ENCODE measurements at regions not wholly inside any gene's neighbourhood (a gene's known extent, or its start where the extent isn't known, plus 50 kb on each side); places are given as distances from the start of the nearest gene placed in this dataset.

DNA sequence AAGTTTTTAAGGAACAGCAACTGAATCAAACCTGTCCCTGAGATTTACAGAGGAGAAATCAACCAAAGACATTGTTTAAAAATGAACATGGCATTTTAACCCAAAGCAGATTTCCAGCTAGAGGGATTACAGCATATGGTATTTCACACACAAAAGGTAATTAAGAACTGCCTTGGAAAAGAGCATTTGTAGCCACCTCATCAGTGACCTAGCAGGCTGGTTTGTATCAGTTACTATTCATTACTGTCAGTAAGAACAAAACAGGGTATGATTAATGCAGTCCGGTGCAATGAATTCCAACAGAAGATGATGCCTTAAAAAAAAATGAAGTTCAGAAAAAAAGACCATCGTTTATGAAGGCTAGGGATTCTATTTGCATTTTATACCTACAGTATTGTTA lies 219.9 kb downstream of the CHD9NB start:
- Histone ChIP-seq H3K36me3 (replicated peaks) (no peaks in the 10 kb centered on the region), H3K27me3 (replicated peaks) (no peaks in the 10 kb centered on the region), H3K27ac (no peak overlapping the region), H3K4me3 (ENCODE audit: low read depth, low read length) (no peak overlapping the region)
- no peak for DNase-seq
- in situ Hi-C loops (cut with HindIII; ENCODE audit: low pct_ligation_motif_present, low sequenced_read_pairs) = no loop called here
- TF ChIP-seq, protein P1, sequence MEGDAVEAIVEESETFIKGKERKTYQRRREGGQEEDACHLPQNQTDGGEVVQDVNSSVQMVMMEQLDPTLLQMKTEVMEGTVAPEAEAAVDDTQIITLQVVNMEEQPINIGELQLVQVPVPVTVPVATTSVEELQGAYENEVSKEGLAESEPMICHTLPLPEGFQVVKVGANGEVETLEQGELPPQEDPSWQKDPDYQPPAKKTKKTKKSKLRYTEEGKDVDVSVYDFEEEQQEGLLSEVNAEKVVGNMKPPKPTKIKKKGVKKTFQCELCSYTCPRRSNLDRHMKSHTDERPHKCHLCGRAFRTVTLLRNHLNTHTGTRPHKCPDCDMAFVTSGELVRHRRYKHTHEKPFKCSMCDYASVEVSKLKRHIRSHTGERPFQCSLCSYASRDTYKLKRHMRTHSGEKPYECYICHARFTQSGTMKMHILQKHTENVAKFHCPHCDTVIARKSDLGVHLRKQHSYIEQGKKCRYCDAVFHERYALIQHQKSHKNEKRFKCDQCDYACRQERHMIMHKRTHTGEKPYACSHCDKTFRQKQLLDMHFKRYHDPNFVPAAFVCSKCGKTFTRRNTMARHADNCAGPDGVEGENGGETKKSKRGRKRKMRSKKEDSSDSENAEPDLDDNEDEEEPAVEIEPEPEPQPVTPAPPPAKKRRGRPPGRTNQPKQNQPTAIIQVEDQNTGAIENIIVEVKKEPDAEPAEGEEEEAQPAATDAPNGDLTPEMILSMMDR (IDR thresholded peaks at IDR 0.05; ENCODE audit: low read depth, low read length, missing control alignments) = no peak

DNA sequence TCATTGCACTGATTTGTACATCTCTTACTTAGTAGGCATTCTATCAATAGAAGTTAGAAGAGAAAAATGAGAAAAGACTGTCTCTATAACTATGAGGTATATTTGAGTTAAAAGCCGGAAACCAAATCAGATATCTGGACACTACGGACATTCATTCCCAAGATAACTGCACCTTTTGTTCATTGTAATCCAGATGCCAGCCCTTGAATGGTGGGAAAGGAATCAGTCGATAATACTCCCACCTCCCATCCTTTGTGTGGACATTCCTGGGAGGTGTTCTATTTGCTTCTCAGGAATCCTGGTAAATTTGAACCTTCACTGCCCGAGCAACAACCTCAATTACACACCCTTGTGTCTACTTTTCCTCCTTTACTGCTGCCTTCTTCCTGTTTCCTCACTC lies 225.2 kb downstream of the CHD9NB start:
- Histone ChIP-seq H3K36me3 (replicated peaks) (no peaks in the 10 kb centered on the region), H3K4me3 (ENCODE audit: low read depth, low read length) (no peak overlapping the region), H3K27me3 (replicated peaks) (no peaks in the 10 kb centered on the region), H3K27ac (no peak overlapping the region)
- TF ChIP-seq, protein P1 (IDR thresholded peaks at IDR 0.05; ENCODE audit: low read depth, low read length, missing control alignments) = no peak
- in situ Hi-C loops (cut with HindIII; ENCODE audit: low pct_ligation_motif_present, low sequenced_read_pairs) = no loop called here
- no peak for DNase-seq

DNA sequence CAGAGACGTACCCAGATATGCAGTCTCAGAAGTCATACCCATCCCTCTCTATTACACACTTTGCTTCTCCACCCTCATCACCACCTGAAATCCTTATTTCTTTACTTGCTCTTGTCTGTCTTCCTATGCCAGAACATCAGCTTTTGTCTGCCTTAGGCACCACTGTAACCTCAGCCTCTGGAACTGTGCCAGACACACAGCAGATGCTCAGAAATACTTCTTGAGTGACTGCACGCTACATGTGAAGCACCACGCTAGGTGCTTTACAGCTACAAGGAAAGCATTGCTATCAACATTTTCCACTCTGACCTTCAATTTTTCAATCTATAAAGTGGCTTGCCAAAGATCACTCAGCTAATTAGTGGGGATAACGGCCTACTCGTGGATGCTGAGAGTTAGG lies 226.8 kb downstream of the CHD9NB start:
- Histone ChIP-seq H3K27me3 (replicated peaks) (no peaks in the 10 kb centered on the region), H3K36me3 (replicated peaks) (no peaks in the 10 kb centered on the region), H3K4me3 (ENCODE audit: low read depth, low read length) (no peak overlapping the region), H3K27ac (no peak overlapping the region)
- in situ Hi-C loops (cut with HindIII; ENCODE audit: low pct_ligation_motif_present, low sequenced_read_pairs) = no loop called here
- no peak for DNase-seq
- TF ChIP-seq, protein P1 (IDR thresholded peaks at IDR 0.05; ENCODE audit: low read depth, low read length, missing control alignments) = no peak

DNA sequence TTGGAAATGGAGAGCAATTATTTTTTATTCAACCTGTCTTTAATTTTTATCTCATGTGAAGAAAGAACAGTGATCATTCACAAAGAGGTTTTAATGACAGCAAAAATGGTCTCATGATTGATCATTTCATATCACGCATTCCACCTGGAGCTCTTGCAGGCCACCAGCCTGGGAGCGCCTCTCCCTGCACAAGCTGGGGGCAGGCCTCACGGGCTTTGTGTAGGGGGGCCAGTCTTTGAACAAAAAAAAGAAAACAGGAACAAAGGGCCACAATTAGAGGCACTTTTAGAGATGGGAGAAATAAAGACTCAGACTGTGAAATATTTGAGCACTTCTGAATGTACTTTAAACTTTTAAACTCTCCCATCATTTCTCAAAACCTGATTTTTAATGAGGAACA lies 232.9 kb downstream of the CHD9NB start:
- no peak for DNase-seq
- TF ChIP-seq, protein P1 (IDR thresholded peaks at IDR 0.05; ENCODE audit: low read depth, low read length, missing control alignments) = no peak
- Histone ChIP-seq H3K27ac (no peak overlapping the region), H3K27me3 (replicated peaks) (no peaks in the 10 kb centered on the region), H3K4me3 (ENCODE audit: low read depth, low read length) (no peak overlapping the region), H3K36me3 (replicated peaks) (no peaks in the 10 kb centered on the region)
- in situ Hi-C loops (cut with HindIII; ENCODE audit: low pct_ligation_motif_present, low sequenced_read_pairs) = no loop called here

DNA sequence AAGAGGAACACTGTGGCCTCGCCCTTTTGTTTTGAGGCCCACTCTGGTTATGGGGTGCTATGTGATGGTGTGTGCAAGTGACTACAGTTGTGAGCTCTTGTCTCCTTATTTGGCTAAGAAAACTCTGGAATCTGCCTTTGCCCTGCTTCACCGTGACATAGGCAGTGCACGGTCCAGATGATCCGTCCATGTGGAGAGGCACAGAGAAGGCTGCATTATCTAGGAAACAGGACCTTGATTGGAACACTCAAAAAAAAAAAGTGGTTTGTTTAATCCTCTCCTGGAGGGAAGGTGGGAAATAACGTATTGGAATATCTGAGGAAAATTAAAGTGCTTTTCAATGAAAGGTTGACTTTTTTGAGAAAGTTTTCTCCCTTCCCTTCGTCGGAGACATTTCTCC lies 233.3 kb downstream of the CHD9NB start:
- TF ChIP-seq, protein P1 (IDR thresholded peaks at IDR 0.05; ENCODE audit: low read depth, low read length, missing control alignments) = no peak
- Histone ChIP-seq H3K27me3 (replicated peaks) (no peaks in the 10 kb centered on the region), H3K27ac (no peak overlapping the region), H3K4me3 (ENCODE audit: low read depth, low read length) (no peak overlapping the region), H3K36me3 (replicated peaks) (no peaks in the 10 kb centered on the region)
- in situ Hi-C loops (cut with HindIII; ENCODE audit: low pct_ligation_motif_present, low sequenced_read_pairs) = no loop called here
- DNase-seq = no peak

DNA sequence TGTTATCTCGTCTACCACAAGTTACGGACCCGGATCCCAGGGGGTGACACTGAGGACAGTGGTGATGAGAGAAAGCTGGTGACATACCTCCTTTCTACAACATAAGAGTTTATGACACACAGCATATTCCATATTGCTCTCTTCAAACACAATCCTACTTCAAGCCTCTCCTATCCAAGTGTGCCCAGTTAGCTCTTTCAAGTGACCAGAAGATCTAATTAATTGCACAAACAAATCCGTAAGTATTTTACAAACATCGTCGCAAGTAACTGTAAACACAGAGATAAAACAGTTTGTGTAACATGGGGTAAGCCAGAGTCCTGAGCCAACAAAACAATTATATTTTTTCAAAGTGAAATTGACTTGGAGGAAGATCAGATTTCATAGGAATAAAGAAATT lies 235.0 kb downstream of the CHD9NB start:
- H3K4me3 ChIP-seq (ENCODE audit: low read depth, low read length) = no peak overlapping the region
- no peaks in the 10 kb centered on the region for H3K36me3 ChIP-seq (replicated peaks)
- TF ChIP-seq, protein P1 (IDR thresholded peaks at IDR 0.05; ENCODE audit: low read depth, low read length, missing control alignments) = no peak
- no peak overlapping the region for H3K27ac ChIP-seq
- no peak for DNase-seq
- no peaks in the 10 kb centered on the region for H3K27me3 ChIP-seq (replicated peaks)
- in situ Hi-C loops (cut with HindIII; ENCODE audit: low pct_ligation_motif_present, low sequenced_read_pairs) = no loop called here

Measured in brain microvascular endothelial cell (primary cell).